OCI-LY1 (cell line): ENCODE measurements at regions not wholly inside any gene's neighbourhood (a gene's known extent, or its start where the extent isn't known, plus 50 kb on each side); places are given as distances from the start of the nearest gene placed in this dataset.

Experiments
- H2AFZ ChIP-seq: fragments of 200-600 bp; sonication (generic), shearing (Covaris generic); 2 replicates; pipeline ENCODE4 v1.6.0; 2014; ENCODE audit warnings: antibody characterized with exemption, mild to moderate bottlenecking, low read length
- H3F3A ChIP-seq: fragments of 200-600 bp; sonication (generic), shearing (Covaris generic); 2 replicates; pipeline ENCODE4 v1.6.0; 2014; ENCODE audit warnings: mild to moderate bottlenecking, antibody characterized with exemption, low read length, moderate library complexity; ENCODE audit not compliant: insufficient read depth
- H3K27ac ChIP-seq: fragments of 200-600 bp; sonication (generic); 2 replicates; pipeline ENCODE4 v1.5.1; 2014; ENCODE audit warnings: low read length, mixed run types, mild to moderate bottlenecking, low read depth; ENCODE audit not compliant: poor library complexity, severe bottlenecking
- H3K27me3 ChIP-seq: fragments of 200-600 bp; sonication (generic); 2 replicates; pipeline ENCODE4 v1.6.0; 2014; ENCODE audit warnings: antibody characterized with exemption, mild to moderate bottlenecking, low read length, moderate library complexity; ENCODE audit not compliant: insufficient read depth
- H3K36me3 ChIP-seq: fragments of 200-600 bp; sonication (generic); 2 replicates; pipeline ENCODE4 v1.6.1; 2014; ENCODE audit warnings: mild to moderate bottlenecking, antibody characterized with exemption, low read length, moderate library complexity, mixed read lengths; ENCODE audit not compliant: insufficient read depth
- H3K4me1 ChIP-seq: fragments of 200-600 bp; sonication (generic); 2 replicates; pipeline ENCODE4 v1.5.1; 2014; ENCODE audit warnings: mild to moderate bottlenecking, low read length, moderate library complexity; ENCODE audit not compliant: insufficient read depth, severe bottlenecking
- H3K4me2 ChIP-seq: fragments of 200-600 bp; sonication (generic), shearing (Covaris generic); 2 replicates; pipeline ENCODE4 v1.6.1; 2014; ENCODE audit warnings: low read length
- H3K4me3 ChIP-seq: fragments of 200-600 bp; sonication (generic); 2 replicates; pipeline ENCODE4 v1.5.1; 2014; ENCODE audit warnings: low read length, low read depth, mild to moderate bottlenecking, mixed read lengths; ENCODE audit not compliant: poor library complexity, severe bottlenecking
- H3K79me2 ChIP-seq: fragments of 200-600 bp; shearing (Covaris generic); 2 replicates; pipeline ENCODE4 v1.6.1; 2016; ENCODE audit warnings: mixed run types, low read length, mixed read lengths; ENCODE audit not compliant: insufficient read depth
- H3K9ac ChIP-seq: fragments of 200-600 bp; sonication (generic), shearing (Covaris generic); 2 replicates; pipeline ENCODE4 v1.6.1; 2014; ENCODE audit warnings: mild to moderate bottlenecking, low read length, mixed read lengths
- H3K9me2 ChIP-seq: fragments of 200-600 bp; sonication (generic), shearing (Covaris generic); 2 replicates; pipeline ENCODE4 v1.6.1; 2014; ENCODE audit warnings: low read depth, mild to moderate bottlenecking, low read length, mixed read lengths
- H3K9me3 ChIP-seq: fragments of 200-600 bp; shearing (Covaris generic); 2 replicates; pipeline ENCODE4 v1.6.1; 2014; ENCODE audit warnings: low read length, mixed read lengths
- H4K20me1 ChIP-seq: fragments of 200-600 bp; sonication (generic), shearing (Covaris generic); 2 replicates; pipeline ENCODE4 v1.6.0; 2016; ENCODE audit warnings: mild to moderate bottlenecking, low read length; ENCODE audit not compliant: insufficient read depth
- EZH2 ChIP-seq: fragments of 200-600 bp; sonication (generic), shearing (Covaris generic); IDR thresholded peaks from 2 replicates; pipeline ENCODE4 v1.8.0; 2017; ENCODE audit warnings: borderline replicate concordance, mixed run types, mild to moderate bottlenecking, antibody characterized with exemption, low read length, moderate library complexity, mixed read lengths
- TF ChIP-seq, protein P1 (sequence below): fragments of 200-600 bp; sonication (generic), shearing (Covaris generic); IDR thresholded peaks from 2 replicates; pipeline ENCODE4 v1.5.1; 2017; ENCODE audit warnings: mild to moderate bottlenecking, antibody characterized with exemption, low read length, moderate library complexity, mixed read lengths

DNA sequence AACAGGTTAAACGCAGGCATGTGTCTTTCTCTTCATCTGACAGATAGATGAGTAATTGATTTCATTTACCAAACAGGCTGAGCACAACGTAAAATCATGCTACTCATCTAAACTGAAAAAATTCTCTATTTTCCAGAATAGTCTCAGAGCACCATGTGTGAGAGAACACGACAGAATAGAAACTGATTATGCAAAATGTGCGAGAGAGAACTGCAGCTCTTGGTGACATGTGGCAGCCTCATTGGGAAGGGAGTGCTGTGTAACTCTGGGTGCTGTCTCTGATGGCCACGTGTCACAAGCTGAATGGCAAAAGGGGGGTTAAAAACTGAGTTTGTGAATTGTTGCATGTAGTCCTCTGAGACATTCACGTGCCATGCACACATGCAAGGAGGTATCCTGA lies 143.7 kb upstream of the ATXN1 start:
- no peak overlapping the region for H3K4me2 ChIP-seq
- H3K9ac ChIP-seq = no peak overlapping the region
- no peaks in the 10 kb centered on the region for H3K36me3 ChIP-seq
- no peak for TF ChIP-seq EZH2
- TF ChIP-seq, protein P1, sequence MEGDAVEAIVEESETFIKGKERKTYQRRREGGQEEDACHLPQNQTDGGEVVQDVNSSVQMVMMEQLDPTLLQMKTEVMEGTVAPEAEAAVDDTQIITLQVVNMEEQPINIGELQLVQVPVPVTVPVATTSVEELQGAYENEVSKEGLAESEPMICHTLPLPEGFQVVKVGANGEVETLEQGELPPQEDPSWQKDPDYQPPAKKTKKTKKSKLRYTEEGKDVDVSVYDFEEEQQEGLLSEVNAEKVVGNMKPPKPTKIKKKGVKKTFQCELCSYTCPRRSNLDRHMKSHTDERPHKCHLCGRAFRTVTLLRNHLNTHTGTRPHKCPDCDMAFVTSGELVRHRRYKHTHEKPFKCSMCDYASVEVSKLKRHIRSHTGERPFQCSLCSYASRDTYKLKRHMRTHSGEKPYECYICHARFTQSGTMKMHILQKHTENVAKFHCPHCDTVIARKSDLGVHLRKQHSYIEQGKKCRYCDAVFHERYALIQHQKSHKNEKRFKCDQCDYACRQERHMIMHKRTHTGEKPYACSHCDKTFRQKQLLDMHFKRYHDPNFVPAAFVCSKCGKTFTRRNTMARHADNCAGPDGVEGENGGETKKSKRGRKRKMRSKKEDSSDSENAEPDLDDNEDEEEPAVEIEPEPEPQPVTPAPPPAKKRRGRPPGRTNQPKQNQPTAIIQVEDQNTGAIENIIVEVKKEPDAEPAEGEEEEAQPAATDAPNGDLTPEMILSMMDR = no peak
- H3K79me2 ChIP-seq = no peaks in the 10 kb centered on the region
- no peaks in the 10 kb centered on the region for H3K27me3 ChIP-seq
- H3K27ac ChIP-seq = no peak overlapping the region
- H3F3A ChIP-seq = no peaks in the 10 kb centered on the region
- no peaks in the 10 kb centered on the region for H3K9me3 ChIP-seq
- no peaks in the 10 kb centered on the region for H4K20me1 ChIP-seq
- no peak overlapping the region for H2AFZ ChIP-seq
- H3K9me2 ChIP-seq = no peaks in the 10 kb centered on the region
- no peak overlapping the region for H3K4me3 ChIP-seq
- no peaks in the 10 kb centered on the region for H3K4me1 ChIP-seq

DNA sequence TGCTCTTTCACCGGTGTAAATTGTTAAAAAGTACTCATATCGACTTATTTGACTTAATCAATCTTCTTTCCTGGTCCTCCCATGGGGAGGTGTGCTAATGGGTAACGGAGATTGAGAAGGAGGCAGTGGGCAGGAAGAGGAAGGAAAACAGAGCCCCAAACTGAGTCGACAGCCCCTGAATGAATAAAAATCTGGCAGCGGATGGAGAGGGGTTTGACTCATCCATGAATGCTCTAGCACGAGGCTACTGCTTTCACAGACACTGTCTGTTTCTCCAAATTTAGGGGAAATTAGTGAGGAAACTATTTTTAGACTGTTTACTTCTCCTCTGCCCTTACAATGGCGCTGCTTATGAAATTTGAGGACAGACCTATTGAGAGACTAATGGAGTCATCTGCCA lies 142.2 kb upstream of the ATXN1 start:
- no peak overlapping the region for H3K4me2 ChIP-seq
- no peaks in the 10 kb centered on the region for H3K4me1 ChIP-seq
- TF ChIP-seq EZH2 = no peak
- TF ChIP-seq, protein P1 = no peak
- no peak overlapping the region for H3K27ac ChIP-seq
- no peaks in the 10 kb centered on the region for H3K9me3 ChIP-seq
- no peaks in the 10 kb centered on the region for H3K27me3 ChIP-seq
- no peaks in the 10 kb centered on the region for H3K36me3 ChIP-seq
- H3K79me2 ChIP-seq = no peaks in the 10 kb centered on the region
- H3K9ac ChIP-seq = no peak overlapping the region
- H2AFZ ChIP-seq = no peak overlapping the region
- no peak overlapping the region for H3K4me3 ChIP-seq
- H3K9me2 ChIP-seq = no peaks in the 10 kb centered on the region
- no peaks in the 10 kb centered on the region for H4K20me1 ChIP-seq
- no peaks in the 10 kb centered on the region for H3F3A ChIP-seq

DNA sequence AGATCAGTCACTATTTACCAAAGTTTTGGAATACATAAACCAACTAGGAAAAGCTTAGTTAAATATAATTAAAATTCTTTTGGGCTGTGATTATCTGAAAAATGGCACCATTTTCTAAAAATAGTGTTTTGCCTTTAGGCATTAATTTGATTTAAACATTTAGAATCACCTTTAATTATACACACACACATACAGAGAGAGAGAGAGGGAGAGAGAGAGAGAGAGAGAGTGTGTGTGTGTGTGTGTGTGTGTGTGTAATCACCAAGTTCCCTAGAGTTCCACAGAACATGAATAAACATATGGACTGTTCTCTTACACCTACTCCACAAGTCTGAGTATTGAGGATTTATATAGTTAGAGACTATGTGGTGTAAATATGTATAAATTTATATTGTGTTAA lies 141.2 kb upstream of the ATXN1 start:
- Histone ChIP-seq H3K79me2 (no peaks in the 10 kb centered on the region), H3K36me3 (no peaks in the 10 kb centered on the region), H3K9me2 (no peaks in the 10 kb centered on the region), H3F3A (no peaks in the 10 kb centered on the region), H4K20me1 (no peaks in the 10 kb centered on the region), H3K4me1 (no peaks in the 10 kb centered on the region), H2AFZ (no peak overlapping the region), H3K9ac (no peak overlapping the region), H3K4me2 (no peak overlapping the region), H3K4me3 (no peak overlapping the region), H3K27ac (no peak overlapping the region), H3K27me3 (no peaks in the 10 kb centered on the region), H3K9me3 (no peaks in the 10 kb centered on the region)
- no peak for TF ChIP-seq EZH2
- TF ChIP-seq, protein P1 = no peak
